ENCODE measurements at regions not wholly inside any gene's neighbourhood (a gene's known extent, or its start where the extent isn't known, plus 50 kb on each side); places are given as distances from the start of the nearest gene placed in this dataset.
A peak's percentile ranks its signal among the peaks of the same experiment; 100 is the strongest.
"Not testable (repeated sequence)": the region's sequence is repeated elsewhere in the genome, so short reads cannot be mapped to it uniquely, and the experiment has no call there.

GRCh38 chr5:93682471-93683404 lies 58.7 kb downstream of the POU5F2 start:
- not testable (repeated sequence) for DNase-seq

GRCh38 chr5:93681432-93681831 lies 60.0 kb downstream of the POU5F2 start:
- no peak for DNase-seq

GRCh38 chr5:93677359-93677891 lies 64.0 kb downstream of the POU5F2 start:
- DNase-seq: peak in 7 of 56 donors; percentile 0 to 20 (median 3)

- DNase-seq: peak in 1 of 56 donors; percentile 0
These were observed 64.7 kb downstream of the POU5F2 start for GRCh38 chr5:93676704-93677103.

GRCh38 chr5:93675460-93676450 lies 65.6 kb downstream of the POU5F2 start:
- DNase-seq: no peak

- DNase-seq: no peak
These were observed 66.4 kb downstream of the POU5F2 start for GRCh38 chr5:93674866-93675459.

GRCh38 chr5:93674138-93674537 lies 67.3 kb downstream of the POU5F2 start:
- no peak for DNase-seq

- no peak for DNase-seq
These were observed 68.0 kb downstream of the POU5F2 start for GRCh38 chr5:93673316-93673954.

- no peak for DNase-seq
These were observed 75.8 kb downstream of the POU5F2 start for GRCh38 chr5:93665648-93666047.

GRCh38 chr5:93660677-93661076 lies 77.7 kb downstream of the NR2F1 start:
- no peak for DNase-seq

GRCh38 chr5:93658044-93658443 lies 75.0 kb downstream of the NR2F1 start:
- DNase-seq: no peak

- no peak for DNase-seq
These were observed 71.7 kb downstream of the NR2F1 start for GRCh38 chr5:93654676-93655075.

GRCh38 chr5:93653716-93654115 lies 70.7 kb downstream of the NR2F1 start:
- DNase-seq: no peak

- no peak for DNase-seq
These were observed 66.3 kb downstream of the NR2F1 start for GRCh38 chr5:93649234-93649900.

GRCh38 chr5:93644760-93645159 lies 61.7 kb downstream of the NR2F1 start:
- no peak for DNase-seq

All from nucleus accumbens (tissue), 56 donors.